ENCODE measurements at regions not wholly inside any gene's neighbourhood (a gene's known extent, or its start where the extent isn't known, plus 50 kb on each side); places are given as distances from the start of the nearest gene placed in this dataset.
"Not testable (repeated sequence)": the region's sequence is repeated elsewhere in the genome, so short reads cannot be mapped to it uniquely, and the experiment has no call there.

- Histone ChIP-seq H3K27me3 (no peaks in the 10 kb centered on the region), H3K4me3 (no peak overlapping the region), H3K4me1 (no peaks in the 10 kb centered on the region), H3K36me3 (no peaks in the 10 kb centered on the region), H3K9me3 (peaks cover 0 to 9% (median 5%) of the 10 kb centered on the region in 3 donors), H3K27ac (no peak overlapping the region)
- no peak for DNase-seq
- no peak for TF ChIP-seq CTCF (IDR thresholded peaks at IDR 0.05)
- intact Hi-C loops (cut with DNase I; ENCODE audit: low total_unique reads), result no loop called here
Measured at GRCh38 chr1:114251573-114251939, 97.9 kb upstream of the SYT6 start.

- no peak overlapping the region for H3K27ac ChIP-seq
- no peaks in the 10 kb centered on the region for H3K27me3 ChIP-seq
- no peak for DNase-seq
- H3K9me3 ChIP-seq, result peaks cover 0 to 9% (median 5%) of the 10 kb centered on the region in 3 donors
- no peaks in the 10 kb centered on the region for H3K36me3 ChIP-seq
- H3K4me3 ChIP-seq, result no peak overlapping the region
- TF ChIP-seq CTCF (IDR thresholded peaks at IDR 0.05), result no peak
- intact Hi-C loops (cut with DNase I; ENCODE audit: low total_unique reads), result no loop called here
- H3K4me1 ChIP-seq, result no peaks in the 10 kb centered on the region
Measured at GRCh38 chr1:114250683-114251572, 97.3 kb upstream of the SYT6 start.

- Histone ChIP-seq H3K4me1 (no peaks in the 10 kb centered on the region), H3K27ac (no peak overlapping the region), H3K4me3 (no peak overlapping the region), H3K27me3 (no peaks in the 10 kb centered on the region), H3K9me3 (peaks cover 0 to 9% (median 5%) of the 10 kb centered on the region in 3 donors), H3K36me3 (no peaks in the 10 kb centered on the region)
- no peak for DNase-seq
- no peak for TF ChIP-seq CTCF (IDR thresholded peaks at IDR 0.05)
- intact Hi-C loops (cut with DNase I; ENCODE audit: low total_unique reads), result no loop called here
Measured at GRCh38 chr1:114249691-114250090, 96.0 kb upstream of the SYT6 start.

- Histone ChIP-seq H3K9me3 (no peaks in the 10 kb centered on the region), H3K4me3 (no peak overlapping the region), H3K36me3 (no peaks in the 10 kb centered on the region), H3K27me3 (no peaks in the 10 kb centered on the region), H3K27ac (no peak overlapping the region), H3K4me1 (no peaks in the 10 kb centered on the region)
- intact Hi-C loops (cut with DNase I; ENCODE audit: low total_unique reads), result no loop called here
- no peak for DNase-seq
- no peak for TF ChIP-seq CTCF (IDR thresholded peaks at IDR 0.05)
Measured at GRCh38 chr1:114248162-114248561, 94.5 kb upstream of the SYT6 start.

- intact Hi-C loops (cut with DNase I; ENCODE audit: low total_unique reads); H3K27ac ChIP-seq; DNase-seq; H3K4me3 ChIP-seq; H3K4me1 ChIP-seq; H3K27me3 ChIP-seq; H3K36me3 ChIP-seq; H3K9me3 ChIP-seq: not testable (repeated sequence)
Measured at GRCh38 chr1:114242531-114243210, 89.0 kb upstream of the SYT6 start.

GRCh38 chr1:114238053-114238452, 84.4 kb upstream of the SYT6 start:
- intact Hi-C loops (cut with DNase I; ENCODE audit: low total_unique reads), result no loop called here
- peaks cover 0 to 1% of the 10 kb centered on the region in 2 donors for H3K27me3 ChIP-seq
- H3K36me3 ChIP-seq, result no peaks in the 10 kb centered on the region
- H3K9me3 ChIP-seq, result no peaks in the 10 kb centered on the region
- no peak for TF ChIP-seq CTCF (IDR thresholded peaks at IDR 0.05)
- H3K4me1 ChIP-seq, result no peaks in the 10 kb centered on the region
- H3K4me3 ChIP-seq, result no peak overlapping the region
- DNase-seq, result no peak
- no peak overlapping the region for H3K27ac ChIP-seq
